HG03432 (cell line): ENCODE measurements at regions not wholly inside any gene's neighbourhood (a gene's known extent, or its start where the extent isn't known, plus 50 kb on each side); places are given as distances from the start of the nearest gene placed in this dataset.

ENCODE experiments used
- ATAC-seq: cut with Tn5 transposase; IDR thresholded peaks from one replicate; pipeline ENCODE4 v1.9.1; 2021; ENCODE audit warnings: mild to moderate bottlenecking, moderate library complexity; ENCODE audit not compliant: unreplicated experiment

- ATAC-seq: no peak
Measured at GRCh38 chr3:137409584-137409983, 354.5 kb upstream of the SOX14 start.

DNA sequence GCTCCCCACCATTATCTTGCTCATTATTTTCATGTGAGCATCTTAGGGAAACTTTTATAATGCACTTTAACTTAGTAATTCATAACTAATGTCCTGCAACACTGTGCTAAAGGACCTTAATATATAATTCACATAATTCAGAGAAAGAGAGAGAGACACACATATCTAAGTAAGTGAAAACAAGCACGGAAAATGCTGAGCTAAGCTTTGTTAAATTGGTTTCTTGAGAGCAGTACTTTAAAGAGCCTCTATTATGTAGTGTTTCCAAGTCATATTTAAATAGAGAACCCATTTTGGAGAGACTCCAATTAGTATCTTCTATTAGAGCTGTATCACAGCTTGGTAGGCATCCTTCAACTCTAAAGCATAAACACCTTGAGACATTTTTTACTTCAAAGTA lies 354.1 kb upstream of the SOX14 start:
- no peak for ATAC-seq

DNA sequence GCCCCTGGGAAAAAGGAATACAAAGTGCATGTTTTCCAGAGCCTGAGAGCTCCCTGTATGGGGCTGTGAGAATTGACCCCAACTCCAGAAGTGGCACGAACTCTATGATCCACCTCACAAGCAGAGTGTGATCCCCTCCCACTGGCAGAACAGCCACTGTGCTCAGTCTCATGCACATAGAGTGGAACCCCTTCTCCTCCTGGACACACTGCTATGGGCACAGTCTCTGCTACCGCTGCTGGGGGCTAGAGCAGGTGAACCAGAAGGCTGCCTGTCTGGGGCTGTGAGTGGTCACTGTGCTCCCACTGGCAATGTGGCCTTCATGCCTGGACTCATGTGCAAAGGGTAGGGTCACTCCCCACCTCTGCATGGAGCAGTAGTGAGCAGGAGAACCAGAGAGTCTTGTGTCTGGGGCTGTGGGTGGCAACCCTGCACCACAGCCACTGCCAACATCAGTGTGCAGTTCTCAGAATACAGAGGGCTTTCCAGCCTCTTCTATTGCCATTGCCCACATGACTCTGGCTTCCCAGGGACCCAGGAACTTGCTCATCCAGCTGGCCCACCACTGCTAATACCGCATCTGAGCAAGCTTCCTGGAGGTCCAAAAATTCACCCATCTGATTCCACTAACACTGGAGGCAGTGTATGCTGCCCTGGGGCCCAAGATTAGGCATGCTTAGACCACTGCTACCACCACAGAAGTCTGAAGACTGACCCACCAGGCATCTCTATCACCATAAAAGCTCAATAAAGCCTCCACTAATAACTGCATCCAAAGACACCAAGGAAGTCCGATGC lies 343.7 kb upstream of the SOX14 start:
- ATAC-seq: no peak

DNA sequence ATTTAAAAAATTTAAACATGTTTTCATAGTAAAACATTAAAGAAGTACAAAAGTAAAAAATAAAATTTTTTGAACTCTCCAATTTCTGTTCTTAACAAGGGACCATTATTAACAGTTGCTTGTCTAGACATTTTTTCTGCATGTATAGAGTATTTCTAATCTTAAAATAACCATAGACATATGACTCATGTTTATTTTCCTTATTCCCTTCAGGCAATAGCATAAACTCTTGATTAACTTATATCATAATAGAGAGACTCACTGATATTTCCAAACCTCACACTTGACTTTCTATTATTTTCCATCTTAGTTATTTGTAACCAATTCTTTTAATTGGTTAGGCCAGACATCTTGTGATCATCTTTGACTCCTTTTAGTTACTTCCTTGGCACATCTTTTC lies 325.6 kb upstream of the SOX14 start:
- ATAC-seq: no peak

- no peak for ATAC-seq
Measured at GRCh38 chr3:137460944-137461343, 303.2 kb upstream of the SOX14 start.

DNA sequence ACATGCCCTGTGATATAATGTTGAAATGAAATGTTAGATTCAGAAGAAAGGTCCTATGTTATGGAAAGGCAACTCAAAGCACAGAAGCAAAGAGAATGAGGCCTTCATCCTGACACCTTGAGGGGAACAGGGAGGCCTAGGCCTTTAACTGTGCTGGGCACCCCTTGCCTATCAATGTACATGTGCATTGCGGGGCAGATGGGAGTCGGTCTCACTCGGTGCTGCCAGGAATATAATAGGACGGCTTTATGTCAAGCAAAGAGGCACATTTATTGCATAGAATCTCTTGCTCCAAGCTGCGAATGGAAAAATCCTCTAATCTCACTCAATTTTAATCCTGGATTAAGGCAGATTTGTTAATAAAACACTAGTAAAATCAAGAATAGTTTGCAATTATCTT lies 301.0 kb upstream of the SOX14 start:
- no peak for ATAC-seq

DNA sequence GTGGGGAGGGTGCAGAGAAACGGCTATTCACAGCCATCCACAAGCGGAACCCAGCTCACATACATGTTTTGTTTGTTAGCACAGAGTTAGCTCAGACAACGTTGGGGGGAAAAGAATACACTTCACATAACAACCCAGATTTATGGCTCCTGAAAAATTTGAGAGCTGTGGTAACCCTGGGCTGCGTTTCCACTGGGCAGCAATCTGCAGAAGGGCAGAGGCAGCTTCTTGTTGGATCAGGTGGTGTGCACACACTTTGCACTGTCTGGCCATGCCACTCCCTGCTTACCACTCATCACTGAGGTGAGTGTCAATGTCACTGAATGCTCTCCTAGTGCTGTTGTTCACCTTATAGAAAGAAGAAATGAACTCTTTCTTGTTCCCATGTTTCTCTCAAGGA lies 299.8 kb upstream of the SOX14 start:
- no peak for ATAC-seq

- no peak for ATAC-seq
Measured at GRCh38 chr3:137468446-137468845, 295.7 kb upstream of the SOX14 start.

GRCh38 chr3:137469263-137469662 lies 294.9 kb upstream of the SOX14 start:
- no peak for ATAC-seq

DNA sequence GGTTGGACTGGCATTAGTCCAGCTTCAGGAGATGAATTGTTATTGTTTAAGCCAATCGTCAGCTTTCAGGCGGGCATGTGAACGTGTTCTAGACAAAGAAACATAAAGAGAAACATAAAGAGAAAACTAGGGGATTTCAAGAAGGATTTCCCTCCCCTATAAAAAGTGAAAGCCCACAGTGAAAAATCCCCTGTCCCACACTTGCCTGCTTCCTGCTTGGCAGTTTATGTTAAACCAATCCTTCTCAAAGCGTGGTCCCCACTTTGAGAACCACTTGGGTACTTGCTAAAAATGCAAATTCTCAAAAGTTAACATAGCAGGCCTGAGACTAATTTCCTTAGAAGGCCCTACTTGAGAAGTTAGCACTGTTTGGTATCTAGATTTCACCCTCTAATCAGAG lies 293.0 kb upstream of the SOX14 start:
- ATAC-seq: peak; percentile 55

DNA sequence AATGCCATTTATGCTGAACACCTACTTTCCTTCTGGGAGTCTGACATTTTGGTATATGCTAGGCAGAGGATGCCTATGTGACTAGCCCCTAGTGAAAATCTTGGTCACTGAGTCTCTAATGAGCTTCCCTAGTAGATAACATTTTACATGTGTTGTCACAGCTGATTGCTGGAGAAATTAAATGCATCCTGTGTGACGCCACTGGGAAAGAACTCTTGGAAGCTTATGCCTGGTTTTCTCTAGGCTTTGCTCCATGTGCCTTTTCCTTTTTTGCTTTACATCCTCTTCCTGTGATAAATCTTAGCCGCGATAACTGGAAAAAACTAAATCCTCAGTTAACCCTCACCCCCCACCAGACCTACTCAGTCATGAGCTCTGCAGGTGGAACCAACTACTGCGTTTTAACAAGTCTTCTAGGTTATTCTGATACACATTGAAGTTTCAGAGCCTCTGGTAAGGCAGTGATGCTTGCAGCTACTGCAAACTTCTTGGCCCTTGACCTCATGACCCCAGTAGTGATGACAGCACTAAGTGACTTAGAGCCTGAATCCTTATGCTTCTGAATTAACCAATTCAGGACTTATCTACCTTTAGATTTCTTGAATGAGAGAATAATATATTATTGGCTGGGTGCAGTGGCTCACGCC lies 292.4 kb upstream of the SOX14 start:
- peak; percentile 45 for ATAC-seq

- ATAC-seq: no peak
Measured at GRCh38 chr3:137477614-137478013, 286.5 kb upstream of the SOX14 start.

DNA sequence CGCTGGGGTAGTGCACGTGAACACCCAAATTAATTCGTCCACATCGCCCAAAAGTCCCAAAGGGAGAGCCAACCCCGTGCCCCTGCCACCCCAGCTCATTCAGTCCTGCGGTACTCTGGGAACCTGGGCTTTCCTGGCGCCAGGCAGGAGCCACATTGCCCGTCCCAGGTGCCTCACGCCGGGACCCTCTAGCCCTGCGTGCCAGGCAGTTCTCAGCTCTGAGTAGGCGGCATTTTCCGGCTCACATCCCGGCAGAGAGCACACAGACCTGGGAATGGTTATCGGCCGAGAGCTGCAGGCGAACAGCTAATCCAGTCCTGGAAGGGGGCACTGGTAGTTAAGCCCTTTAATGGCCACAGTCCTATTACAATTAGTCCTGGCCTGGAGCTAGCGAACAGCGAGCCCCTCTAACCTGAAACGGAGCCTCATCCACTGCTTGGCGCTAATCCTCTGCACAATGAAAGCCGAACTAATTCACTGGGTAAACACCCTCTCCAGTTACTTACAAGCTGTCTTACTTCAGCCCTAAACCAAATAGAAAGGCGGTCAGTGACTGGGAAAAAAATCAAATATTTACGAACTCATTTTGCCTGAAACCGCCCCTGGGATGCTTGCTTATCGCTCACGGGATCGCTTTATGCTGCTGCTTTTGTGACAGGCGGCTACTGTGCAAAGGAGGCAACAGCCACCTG lies 254.6 kb upstream of the SOX14 start:
- ATAC-seq: no peak

DNA sequence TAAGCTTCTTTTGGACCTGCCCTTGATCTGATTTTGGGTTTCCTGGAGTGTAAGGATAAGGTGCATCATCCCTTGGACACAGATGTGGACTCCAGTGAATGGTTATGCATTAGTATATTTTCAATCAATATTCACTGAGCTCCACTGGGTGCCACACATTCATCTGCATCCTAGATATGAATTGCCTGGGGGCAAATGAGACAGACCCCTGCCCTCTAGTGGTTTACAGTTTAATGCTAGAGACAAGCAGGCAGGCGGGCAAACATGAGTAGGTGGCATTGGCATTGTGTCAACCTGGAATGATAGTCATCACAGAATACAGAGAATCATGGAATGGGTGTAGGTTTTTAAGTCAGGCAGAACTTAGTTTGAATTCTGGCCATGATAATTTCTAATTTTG lies 252.5 kb upstream of the SOX14 start:
- no peak for ATAC-seq

DNA sequence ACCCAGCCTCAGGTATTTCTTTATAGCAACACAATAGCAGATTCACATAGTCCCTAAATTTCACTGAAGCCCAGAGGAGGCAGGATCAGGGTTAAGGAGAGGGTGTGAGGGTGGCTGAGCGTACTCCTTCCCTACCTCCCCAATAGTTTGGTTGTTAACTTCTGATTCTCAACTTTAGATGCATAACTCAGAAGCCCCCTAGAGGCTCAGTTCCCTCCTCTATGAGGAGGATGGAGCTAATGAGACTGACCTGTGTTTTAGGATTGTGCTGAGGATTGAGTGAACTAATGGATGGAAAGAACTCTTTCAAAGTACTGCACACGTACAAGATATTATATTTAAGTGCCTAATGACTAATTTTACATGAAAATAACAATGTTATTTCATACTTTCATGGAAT lies 249.3 kb upstream of the SOX14 start:
- no peak for ATAC-seq

DNA sequence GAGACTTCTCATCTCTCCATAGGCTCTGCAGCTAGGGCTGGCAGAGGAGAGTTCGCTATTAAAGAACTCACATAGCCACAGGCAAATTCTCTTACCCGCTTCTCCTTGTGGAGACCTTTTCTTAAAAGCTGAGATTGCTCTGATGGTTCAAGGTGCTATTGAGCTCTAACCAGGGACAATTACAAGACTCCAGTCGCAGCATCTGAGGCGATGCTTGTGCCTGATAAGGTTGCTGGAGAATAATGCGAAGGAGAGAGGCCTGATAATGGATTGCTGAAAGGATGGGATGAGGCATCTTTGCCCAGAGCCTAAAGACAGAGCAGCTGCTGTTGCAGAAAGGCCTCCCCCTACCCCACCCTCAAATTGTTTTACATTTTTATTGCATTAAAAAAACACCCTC lies 244.5 kb upstream of the SOX14 start:
- ATAC-seq: no peak

- no peak for ATAC-seq
Measured at GRCh38 chr3:137524751-137525150, 239.4 kb upstream of the SOX14 start.

DNA sequence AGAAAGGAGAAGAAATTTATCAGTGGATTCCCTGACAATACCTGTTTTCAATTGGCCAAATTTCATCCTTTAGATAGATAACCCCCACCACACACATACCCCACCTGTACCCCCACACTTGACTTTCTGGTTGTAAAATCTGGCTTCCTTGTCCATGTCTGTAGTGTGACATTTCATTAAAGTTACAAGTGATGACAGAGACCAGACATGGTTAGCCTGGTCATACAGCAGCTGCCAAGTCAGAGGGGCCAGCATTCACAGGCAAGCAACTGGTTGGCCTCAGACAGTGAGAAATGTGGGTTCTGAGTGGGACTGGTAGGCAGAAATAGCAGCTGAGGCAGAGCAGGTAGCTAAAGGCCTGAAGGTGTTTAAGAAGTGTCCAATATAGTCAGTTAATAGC lies 238.6 kb upstream of the SOX14 start:
- ATAC-seq: no peak

DNA sequence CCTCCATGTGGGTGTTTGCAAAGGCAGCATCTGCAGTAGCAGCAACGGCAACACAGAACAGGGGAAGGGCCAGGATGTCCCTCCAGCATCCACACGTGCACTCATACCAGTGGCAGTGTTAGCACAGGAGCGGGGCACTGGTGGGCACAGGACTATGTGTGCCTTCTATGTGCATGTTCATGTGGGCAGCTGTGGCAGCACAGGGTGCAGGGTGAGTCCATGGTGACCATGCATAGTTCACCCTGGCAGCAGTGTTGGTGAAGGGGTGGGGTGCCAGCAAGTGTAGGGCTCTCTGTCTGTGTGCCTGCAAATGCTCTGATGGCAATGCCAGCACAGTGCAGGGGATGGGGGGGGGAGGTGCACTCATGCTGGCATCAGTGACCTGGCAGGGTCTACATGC lies 222.1 kb upstream of the SOX14 start:
- no peak for ATAC-seq

DNA sequence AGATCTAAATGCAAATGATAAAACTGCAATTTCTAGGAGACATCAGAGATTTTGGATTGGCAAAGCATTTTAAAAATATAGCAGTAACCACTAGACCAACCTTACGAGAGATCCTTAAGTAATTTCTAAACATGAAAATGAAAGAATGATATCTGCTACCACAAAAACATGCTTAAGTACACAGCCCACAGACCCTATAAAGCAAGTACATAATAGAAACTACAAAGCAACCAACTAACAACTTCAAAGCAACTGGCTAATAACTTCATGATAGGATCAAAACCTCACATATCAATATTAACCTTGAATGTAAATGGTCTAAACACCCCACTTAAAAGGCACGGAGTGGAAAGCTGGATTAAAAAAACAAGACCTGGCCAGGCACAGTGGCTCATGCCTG lies 209.9 kb upstream of the SOX14 start:
- no peak for ATAC-seq

DNA sequence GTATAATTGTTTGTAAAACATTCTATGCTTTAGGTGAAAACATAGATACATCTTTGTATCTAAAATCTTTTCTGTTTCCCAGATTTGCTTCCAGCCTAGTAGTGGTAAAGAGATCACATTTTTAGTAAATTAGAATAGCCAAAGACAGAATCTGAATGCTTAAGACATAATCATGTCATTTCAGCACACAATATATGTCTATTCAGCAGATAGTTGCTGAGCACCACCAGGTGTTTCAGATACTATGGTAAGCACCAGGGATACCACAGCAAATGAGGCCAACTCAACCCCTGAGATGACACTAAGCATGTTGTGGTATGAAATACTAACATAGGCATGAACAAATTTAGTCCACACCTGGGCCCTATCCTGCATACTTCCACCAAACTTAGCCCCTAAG lies 195.2 kb upstream of the SOX14 start:
- ATAC-seq: no peak

DNA sequence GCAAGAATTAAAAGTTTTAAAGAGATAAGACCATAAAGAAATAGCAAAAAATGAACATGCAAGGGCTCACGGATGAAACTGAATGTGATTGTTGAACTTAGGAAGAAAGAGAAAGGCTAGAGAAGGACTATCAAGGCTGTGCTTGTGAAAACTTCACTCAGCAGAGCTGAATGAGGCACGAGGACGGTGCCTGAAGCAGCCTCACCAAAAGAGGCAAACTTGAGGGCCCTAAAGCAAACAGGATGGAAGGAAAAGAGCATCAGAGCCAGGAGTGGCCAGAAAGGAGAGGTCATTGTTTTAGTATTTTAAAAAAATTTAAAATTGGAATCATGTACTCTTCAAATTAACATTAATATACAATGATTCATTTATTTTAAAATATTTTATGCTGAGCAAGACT lies 191.2 kb upstream of the SOX14 start:
- ATAC-seq: no peak
